Neural cell (in vitro differentiated cells): ENCODE measurements at regions not wholly inside any gene's neighbourhood (a gene's known extent, or its start where the extent isn't known, plus 50 kb on each side); places are given as distances from the start of the nearest gene placed in this dataset.

Source experiments
- H2AFZ ChIP-seq: fragments of 200-600, 300-800 bp; sonication (generic), shearing (Covaris generic); 2 replicates; pipeline ENCODE4 v1.6.0; 2014; ENCODE audit warnings: low read depth, mild to moderate bottlenecking, antibody characterized with exemption, low read length, moderate library complexity
- H3F3A ChIP-seq: fragments of 200-600 bp; shearing (Covaris generic); 2 replicates; pipeline ENCODE4 v1.6.1; 2016; ENCODE audit warnings: mild to moderate bottlenecking, moderate library complexity, mixed read lengths, antibody characterized with exemption, low read length; ENCODE audit not compliant: insufficient read depth, poor library complexity, severe bottlenecking
- H3K27ac ChIP-seq: fragments of 200-600, 300-800 bp; sonication (generic), shearing (Covaris generic); 2 replicates; pipeline ENCODE4 v1.5.1; 2014; ENCODE audit warnings: mild to moderate bottlenecking, low read length, moderate library complexity
- H3K27me3 ChIP-seq: fragments of 300-800, 200-600 bp; sonication (generic), shearing (Covaris generic); 2 replicates; pipeline ENCODE4 v1.6.0; 2014; ENCODE audit warnings: mild to moderate bottlenecking, low read depth, low read length, moderate library complexity; ENCODE audit not compliant: insufficient read depth
- H3K36me3 ChIP-seq: fragments of 300-800, 200-600 bp; sonication (generic), shearing (Covaris generic); 2 replicates; pipeline ENCODE4 v1.5.1; 2014; ENCODE audit warnings: mild to moderate bottlenecking, antibody characterized with exemption, low read length, moderate library complexity; ENCODE audit not compliant: insufficient read depth
- H3K4me2 ChIP-seq: fragments of 300-800, 200-600 bp; sonication (generic), shearing (Covaris generic); 2 replicates; pipeline ENCODE4 v1.6.0; 2014; ENCODE audit warnings: mild to moderate bottlenecking, low read length
- H3K4me3 ChIP-seq: fragments of 300-800, 200-600 bp; sonication (generic), shearing (Covaris generic); 2 replicates; pipeline ENCODE4 v1.5.1; 2014; ENCODE audit warnings: mild to moderate bottlenecking, low read length, moderate library complexity
- H3K79me2 ChIP-seq: fragments of 200-600 bp; shearing (Covaris generic); replicated peaks from 2 replicates; pipeline ENCODE4 v1.6.0; 2014; ENCODE audit warnings: mild to moderate bottlenecking, low read length, moderate library complexity; ENCODE audit not compliant: insufficient read depth
- H3K9ac ChIP-seq: fragments of 300-800, 200-600 bp; sonication (generic), shearing (Covaris generic); 2 replicates; pipeline ENCODE4 v1.6.1; 2016; ENCODE audit warnings: mild to moderate bottlenecking, low read length, mixed read lengths
- H3K9me2 ChIP-seq: fragments of 200-600 bp; shearing (Covaris generic); 2 replicates; pipeline ENCODE4 v1.6.1; 2016; ENCODE audit warnings: mild to moderate bottlenecking, low read length, mixed read lengths; ENCODE audit not compliant: insufficient read depth
- H3K9me3 ChIP-seq: fragments of 200-600, 300-800 bp; sonication (generic), shearing (Covaris generic); 2 replicates; pipeline ENCODE4 v1.6.1; 2016; ENCODE audit warnings: mild to moderate bottlenecking, mixed run types, low read length, moderate library complexity, mixed read lengths
- H4K20me1 ChIP-seq: fragments of 200-600 bp; shearing (Covaris generic); 2 replicates; pipeline ENCODE4 v1.6.1; 2016; ENCODE audit warnings: mild to moderate bottlenecking, mixed run types; ENCODE audit not compliant: insufficient read depth
- EP300 ChIP-seq: fragments of 450-650 bp; conservative IDR thresholded peaks from 2 replicates; pipeline ENCODE4 v1.6.1; 2014; ENCODE audit warnings: antibody characterized with exemption, mild to moderate bottlenecking, moderate library complexity; ENCODE audit not compliant: poor library complexity, severe bottlenecking
- EZH2 ChIP-seq: fragments of 200-600, 300-800 bp; shearing (Covaris generic), sonication (generic); IDR thresholded peaks from 2 replicates; pipeline ENCODE4 v1.6.1; 2014; ENCODE audit warnings: antibody characterized with exemption, low read length, borderline replicate concordance, mild to moderate bottlenecking; ENCODE audit not compliant: insufficient read depth, poor library complexity, severe bottlenecking
- POLR2AphosphoS5 ChIP-seq: IDR thresholded peaks from 2 replicates; pipeline ENCODE4 v1.6.1; 2012
- RAD21 ChIP-seq: fragments of 450-650 bp; conservative IDR thresholded peaks from 2 replicates; pipeline ENCODE4 v1.6.1; 2014; ENCODE audit warnings: antibody characterized with exemption, mild to moderate bottlenecking, moderate library complexity
- SMC3 ChIP-seq: fragments of 450-650 bp; conservative IDR thresholded peaks from 2 replicates; pipeline ENCODE4 v1.6.1; 2014; ENCODE audit warnings: antibody characterized with exemption, mild to moderate bottlenecking, moderate library complexity; ENCODE audit not compliant: poor library complexity
- TAF1 ChIP-seq: IDR thresholded peaks from 2 replicates; pipeline ENCODE4 v1.6.1; 2012; ENCODE audit warnings: low read depth
- TF ChIP-seq, protein P1 (sequence below): fragments of 450-650 bp; IDR thresholded peaks from 2 replicates; pipeline ENCODE4 v1.5.1; 2014; ENCODE audit warnings: antibody characterized with exemption, mild to moderate bottlenecking, moderate library complexity; ENCODE audit not compliant: poor library complexity, severe bottlenecking

DNA sequence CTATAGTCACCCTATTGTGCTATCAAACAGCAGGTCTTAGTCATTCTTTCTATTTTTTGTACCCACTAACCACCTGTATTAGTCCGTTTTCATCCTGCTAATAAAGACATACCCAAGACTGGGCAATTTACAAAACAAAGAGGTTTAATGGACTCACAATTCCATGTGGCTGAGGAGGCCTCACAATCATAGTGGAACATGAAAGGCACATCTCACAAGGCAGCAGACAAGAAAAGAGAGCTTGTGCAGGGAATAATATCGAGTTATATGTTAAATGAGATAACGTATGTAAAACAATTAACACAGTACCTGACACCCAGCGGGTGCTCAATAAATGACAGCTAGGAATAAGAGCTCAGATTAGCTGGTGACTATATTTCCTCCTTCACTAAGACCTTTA lies 88.1 kb upstream of the WDR44 start:
- Histone ChIP-seq H3K27me3 (no peaks in the 10 kb centered on the region), H3K9me3 (no peaks in the 10 kb centered on the region), H3K4me2 (no peak overlapping the region), H3K36me3 (no peaks in the 10 kb centered on the region), H3K9ac (no peak overlapping the region), H3K4me3 (no peak overlapping the region), H2AFZ (no peak overlapping the region), H3K9me2 (no peaks in the 10 kb centered on the region), H3K27ac (no peak overlapping the region), H3K79me2 (no peaks in the 10 kb centered on the region), H3F3A (no peaks in the 10 kb centered on the region), H4K20me1 (no peaks in the 10 kb centered on the region)
- no peak for TF ChIP-seq EZH2
- TF ChIP-seq, protein P1, sequence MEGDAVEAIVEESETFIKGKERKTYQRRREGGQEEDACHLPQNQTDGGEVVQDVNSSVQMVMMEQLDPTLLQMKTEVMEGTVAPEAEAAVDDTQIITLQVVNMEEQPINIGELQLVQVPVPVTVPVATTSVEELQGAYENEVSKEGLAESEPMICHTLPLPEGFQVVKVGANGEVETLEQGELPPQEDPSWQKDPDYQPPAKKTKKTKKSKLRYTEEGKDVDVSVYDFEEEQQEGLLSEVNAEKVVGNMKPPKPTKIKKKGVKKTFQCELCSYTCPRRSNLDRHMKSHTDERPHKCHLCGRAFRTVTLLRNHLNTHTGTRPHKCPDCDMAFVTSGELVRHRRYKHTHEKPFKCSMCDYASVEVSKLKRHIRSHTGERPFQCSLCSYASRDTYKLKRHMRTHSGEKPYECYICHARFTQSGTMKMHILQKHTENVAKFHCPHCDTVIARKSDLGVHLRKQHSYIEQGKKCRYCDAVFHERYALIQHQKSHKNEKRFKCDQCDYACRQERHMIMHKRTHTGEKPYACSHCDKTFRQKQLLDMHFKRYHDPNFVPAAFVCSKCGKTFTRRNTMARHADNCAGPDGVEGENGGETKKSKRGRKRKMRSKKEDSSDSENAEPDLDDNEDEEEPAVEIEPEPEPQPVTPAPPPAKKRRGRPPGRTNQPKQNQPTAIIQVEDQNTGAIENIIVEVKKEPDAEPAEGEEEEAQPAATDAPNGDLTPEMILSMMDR: no peak

DNA sequence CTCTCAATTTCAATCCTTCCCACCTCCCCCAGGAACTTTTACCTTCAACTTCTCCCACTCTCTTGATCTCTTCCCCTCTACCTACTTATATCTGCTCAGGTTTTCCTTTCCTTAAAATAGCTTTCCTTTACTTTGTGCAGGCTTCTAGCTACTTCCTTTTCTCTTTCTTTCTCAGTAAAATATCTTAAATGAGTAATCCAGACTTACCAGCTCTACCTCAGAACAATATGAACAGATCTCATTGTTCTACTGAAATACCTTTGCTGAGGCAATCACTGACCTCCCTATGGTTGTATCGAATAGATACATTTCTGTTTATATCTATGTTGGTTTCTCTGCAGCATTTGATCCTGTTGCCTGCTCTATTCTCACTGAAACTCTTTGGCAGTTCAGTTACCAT lies 86.7 kb upstream of the WDR44 start:
- no peaks in the 10 kb centered on the region for H4K20me1 ChIP-seq
- no peaks in the 10 kb centered on the region for H3K27me3 ChIP-seq
- H3K36me3 ChIP-seq: no peaks in the 10 kb centered on the region

DNA sequence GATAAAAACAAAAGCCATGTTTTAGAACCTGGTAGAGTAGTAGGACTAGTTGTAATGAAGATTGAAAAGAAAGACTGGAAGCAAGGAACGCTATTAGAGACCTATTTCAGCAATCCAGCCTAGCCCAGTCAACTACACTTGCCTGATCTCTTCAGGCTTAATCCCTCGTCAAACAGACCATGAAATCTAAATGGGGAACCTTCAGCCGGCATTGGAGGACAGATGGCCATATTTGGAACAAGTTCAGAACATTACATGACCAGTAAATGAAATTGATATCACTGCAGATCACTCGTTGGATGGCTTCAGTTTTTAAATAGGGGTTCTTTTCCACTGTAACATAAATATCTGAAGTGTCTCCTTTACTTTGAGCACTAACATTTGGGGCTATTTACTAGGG lies 84.8 kb upstream of the WDR44 start:
- H3K27ac ChIP-seq: no peak overlapping the region
- no peaks in the 10 kb centered on the region for H3K27me3 ChIP-seq
- H3F3A ChIP-seq: no peaks in the 10 kb centered on the region
- H3K9ac ChIP-seq: no peak overlapping the region
- no peaks in the 10 kb centered on the region for H3K79me2 ChIP-seq
- no peaks in the 10 kb centered on the region for H4K20me1 ChIP-seq
- H3K4me3 ChIP-seq: no peak overlapping the region
- no peaks in the 10 kb centered on the region for H3K9me3 ChIP-seq
- H3K9me2 ChIP-seq: no peaks in the 10 kb centered on the region
- H3K4me2 ChIP-seq: no peak overlapping the region
- no peak overlapping the region for H2AFZ ChIP-seq
- H3K36me3 ChIP-seq: no peaks in the 10 kb centered on the region
- no peak for TF ChIP-seq RAD21
- no peak for TF ChIP-seq TAF1

More for the DNA sequence above, 86.7 kb upstream of the WDR44 start:
- H2AFZ ChIP-seq: no peak overlapping the region
- H3K9me2 ChIP-seq: no peaks in the 10 kb centered on the region
- H3K9ac ChIP-seq: no peak overlapping the region
- H3K79me2 ChIP-seq: no peaks in the 10 kb centered on the region
- no peaks in the 10 kb centered on the region for H3F3A ChIP-seq
- H3K4me2 ChIP-seq: no peak overlapping the region
- H3K9me3 ChIP-seq: no peaks in the 10 kb centered on the region
- TF ChIP-seq SMC3: no peak
- TF ChIP-seq EZH2: no peak
- no peak overlapping the region for H3K4me3 ChIP-seq
- no peak overlapping the region for H3K27ac ChIP-seq

DNA sequence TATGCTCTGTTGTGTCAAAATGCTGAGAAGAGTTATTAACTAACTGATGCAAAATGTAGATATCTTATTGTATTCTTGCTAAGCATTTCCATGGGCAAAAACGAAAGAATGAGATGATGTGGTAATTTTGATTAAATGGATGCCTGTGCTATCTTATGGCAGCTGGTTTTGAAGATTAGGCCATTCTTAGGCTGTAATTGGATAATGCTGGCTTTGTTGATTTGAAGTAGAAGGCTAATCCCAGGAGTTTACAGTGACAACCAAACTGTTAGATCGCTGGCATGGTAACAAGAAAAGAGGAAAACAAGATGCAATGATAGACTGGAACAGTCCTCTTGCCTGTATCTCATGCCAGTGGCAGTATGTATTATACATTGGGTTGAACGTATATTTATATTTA lies 74.1 kb upstream of the WDR44 start:
- Histone ChIP-seq H3K36me3 (no peaks in the 10 kb centered on the region), H3K9me3 (no peaks in the 10 kb centered on the region), H2AFZ (no peak overlapping the region)

More for the DNA sequence above, 74.1 kb upstream of the WDR44 start:
- no peaks in the 10 kb centered on the region for H4K20me1 ChIP-seq
- no peaks in the 10 kb centered on the region for H3K27me3 ChIP-seq
- TF ChIP-seq, protein P1: no peak
- TF ChIP-seq EZH2 (no peak), EP300 (peak; percentile 13), POLR2AphosphoS5 (peak; percentile 50)
- H3K9me2 ChIP-seq: no peaks in the 10 kb centered on the region
- no peaks in the 10 kb centered on the region for H3F3A ChIP-seq
- no peak overlapping the region for H3K27ac ChIP-seq
- no peak overlapping the region for H3K4me2 ChIP-seq
- H3K9ac ChIP-seq: no peak overlapping the region
- no peak overlapping the region for H3K4me3 ChIP-seq
- H3K79me2 ChIP-seq: no peaks in the 10 kb centered on the region
